GM19397 (cell line): ENCODE measurements at regions not wholly inside any gene's neighbourhood (a gene's known extent, or its start where the extent isn't known, plus 50 kb on each side); places are given as distances from the start of the nearest gene placed in this dataset.

Experiments
- ATAC-seq: cut with Tn5 transposase; IDR thresholded peaks from one replicate; pipeline ENCODE4 v1.9.1; 2021; ENCODE audit warnings: mild to moderate bottlenecking, moderate library complexity; ENCODE audit not compliant: unreplicated experiment

DNA sequence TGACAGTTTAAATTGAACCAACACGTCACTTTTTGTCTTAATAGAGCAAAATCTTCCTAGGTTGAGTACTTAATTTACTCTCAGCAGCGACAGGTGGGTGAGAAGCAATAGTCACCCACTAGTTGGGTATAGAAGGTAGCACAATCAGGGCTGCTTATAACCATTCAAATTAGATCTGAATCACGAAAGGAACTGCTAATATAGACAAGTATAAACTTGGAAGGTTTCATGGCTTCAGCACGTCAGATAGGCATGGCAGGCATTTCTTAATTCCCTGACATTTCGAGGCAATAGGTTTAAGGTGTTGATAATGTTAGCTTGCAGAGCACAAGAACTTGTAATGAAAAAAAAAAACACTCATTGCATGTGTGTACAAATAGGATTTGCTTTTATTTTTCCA, 853.4 kb downstream of the PCDH7 start:
- no peak for ATAC-seq

DNA sequence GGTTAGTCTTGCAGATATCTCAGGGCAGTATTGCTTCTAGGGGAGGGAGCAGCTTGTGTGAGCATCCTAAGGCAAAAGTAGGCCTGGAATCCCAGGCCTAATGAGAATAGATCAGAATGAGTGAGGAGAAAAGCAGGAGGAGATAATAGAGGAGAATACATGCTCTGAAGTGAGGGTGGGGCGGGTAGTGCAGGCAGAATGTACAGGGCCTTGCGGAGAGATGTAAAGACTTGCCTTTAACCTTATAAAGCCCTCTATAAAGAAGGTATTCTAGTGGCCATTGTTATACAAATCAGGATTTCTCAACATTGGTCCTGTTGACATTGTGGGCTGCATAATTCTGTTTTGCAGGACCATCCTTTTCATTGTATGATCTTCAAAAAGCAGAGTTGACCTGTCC, 855.3 kb downstream of the PCDH7 start:
- ATAC-seq, result no peak

DNA sequence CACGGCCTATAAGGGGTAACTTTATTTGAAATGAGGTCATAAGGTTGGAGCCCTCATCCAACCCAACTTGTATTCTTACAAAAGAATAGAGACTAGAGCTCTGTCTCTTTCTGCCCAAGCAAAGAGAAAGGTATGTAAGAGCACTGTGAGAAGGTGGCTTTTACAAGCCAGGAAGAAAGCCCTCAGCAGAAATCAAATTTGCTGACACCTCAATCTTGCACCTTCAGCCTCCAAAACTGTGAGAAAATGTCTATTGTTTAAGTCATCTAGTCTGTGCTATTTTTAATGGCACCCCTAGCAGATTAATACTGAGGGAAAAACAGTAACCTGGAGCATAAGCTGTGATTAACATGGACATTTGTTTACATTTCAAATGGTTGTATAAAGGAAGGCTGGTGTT, 860.7 kb downstream of the PCDH7 start:
- ATAC-seq, result no peak

DNA sequence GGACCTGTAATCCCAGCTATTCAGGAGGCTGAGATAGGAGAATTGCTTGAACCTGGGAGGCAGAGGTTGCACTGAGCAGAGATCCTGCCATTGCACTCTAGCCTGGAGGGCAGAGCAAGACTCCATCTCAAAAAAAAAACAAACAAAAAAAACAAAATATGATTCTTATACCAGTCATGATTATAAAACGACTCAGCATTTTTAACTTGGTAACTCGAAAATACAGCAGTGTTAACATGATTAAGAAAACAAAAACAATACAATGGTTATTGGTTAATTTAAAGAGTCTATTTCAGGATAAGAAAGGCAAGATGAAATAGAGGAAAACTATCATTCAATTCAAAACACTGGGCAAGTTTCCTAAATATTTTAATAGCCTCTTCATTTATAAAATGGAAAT, 865.3 kb downstream of the PCDH7 start:
- ATAC-seq, result no peak

DNA sequence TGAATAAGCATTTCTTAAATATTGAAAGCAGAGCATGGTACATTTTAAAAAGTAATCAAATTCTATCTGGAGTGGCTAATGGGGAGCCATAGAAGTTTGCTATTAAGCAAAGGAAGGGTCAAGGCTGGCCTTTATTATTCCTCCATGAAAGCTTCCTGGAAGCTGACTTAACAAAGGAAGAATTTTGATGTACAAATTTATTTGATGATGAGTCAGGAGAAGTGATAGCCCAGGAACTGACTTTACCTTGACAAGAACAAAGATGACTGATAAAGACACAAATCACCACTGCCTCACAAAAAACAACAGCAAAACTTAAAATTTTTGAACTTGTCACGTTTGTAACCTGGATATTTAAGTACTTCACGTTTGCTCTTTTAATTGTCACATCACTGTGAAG, 872.1 kb downstream of the PCDH7 start:
- no peak for ATAC-seq

DNA sequence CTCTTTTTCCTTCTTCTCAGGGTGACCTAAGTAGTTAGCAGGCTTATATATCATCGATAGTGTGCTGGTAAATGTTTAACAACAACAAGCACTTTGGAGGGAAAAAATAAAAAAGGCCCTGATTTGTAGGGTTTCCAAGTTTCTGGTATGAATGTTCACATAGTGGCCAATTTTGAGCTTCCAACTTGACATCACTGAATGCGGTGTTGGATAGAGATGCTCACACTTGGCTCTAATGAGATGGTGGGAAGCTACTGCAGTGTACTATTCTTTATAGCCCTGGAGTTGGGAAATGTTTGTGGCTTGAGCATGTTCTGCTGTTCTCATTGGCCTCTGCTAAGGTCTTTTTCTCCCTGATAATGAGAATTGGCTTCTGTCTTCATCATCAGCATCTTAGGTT, 875.3 kb downstream of the PCDH7 start:
- ATAC-seq, result no peak

DNA sequence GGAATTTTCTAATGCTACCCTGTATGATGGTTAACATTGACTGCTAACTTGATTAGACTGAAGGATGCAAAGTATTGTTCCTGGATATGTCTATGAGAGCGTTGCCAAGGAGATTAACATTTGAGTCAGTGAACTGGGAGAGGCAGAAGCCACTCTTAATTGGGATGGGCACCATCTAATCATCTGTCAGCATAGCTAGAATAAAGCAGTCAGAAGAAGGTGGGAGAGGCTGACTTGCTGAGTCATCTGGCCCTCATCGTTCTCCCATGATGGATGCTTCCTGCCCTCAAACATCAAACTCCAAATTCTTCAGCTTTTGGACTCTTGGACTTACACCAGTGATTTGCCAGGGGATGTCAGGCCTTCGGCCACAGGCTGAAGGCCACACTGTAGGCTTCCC, 878.5 kb downstream of the PCDH7 start:
- ATAC-seq, result no peak

DNA sequence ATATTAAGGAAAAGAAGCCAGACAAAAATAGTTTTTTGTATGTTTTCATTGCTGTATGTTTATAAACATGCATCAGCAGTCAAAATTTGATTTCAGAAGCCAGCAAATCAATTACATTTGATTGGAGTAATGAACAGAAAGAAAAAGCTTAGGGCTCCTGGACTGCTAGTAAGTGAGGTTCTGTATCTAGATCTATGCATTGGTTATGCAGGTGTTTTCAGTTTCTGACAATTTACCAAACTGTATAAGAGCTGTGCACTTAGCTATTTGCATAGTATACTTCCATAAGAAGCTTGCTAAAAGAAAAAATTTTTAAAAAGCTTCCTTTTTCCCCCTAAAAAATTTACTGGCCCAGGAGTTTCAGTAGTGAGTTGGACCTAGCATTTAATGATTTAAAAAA, 881.6 kb downstream of the PCDH7 start:
- no peak for ATAC-seq

DNA sequence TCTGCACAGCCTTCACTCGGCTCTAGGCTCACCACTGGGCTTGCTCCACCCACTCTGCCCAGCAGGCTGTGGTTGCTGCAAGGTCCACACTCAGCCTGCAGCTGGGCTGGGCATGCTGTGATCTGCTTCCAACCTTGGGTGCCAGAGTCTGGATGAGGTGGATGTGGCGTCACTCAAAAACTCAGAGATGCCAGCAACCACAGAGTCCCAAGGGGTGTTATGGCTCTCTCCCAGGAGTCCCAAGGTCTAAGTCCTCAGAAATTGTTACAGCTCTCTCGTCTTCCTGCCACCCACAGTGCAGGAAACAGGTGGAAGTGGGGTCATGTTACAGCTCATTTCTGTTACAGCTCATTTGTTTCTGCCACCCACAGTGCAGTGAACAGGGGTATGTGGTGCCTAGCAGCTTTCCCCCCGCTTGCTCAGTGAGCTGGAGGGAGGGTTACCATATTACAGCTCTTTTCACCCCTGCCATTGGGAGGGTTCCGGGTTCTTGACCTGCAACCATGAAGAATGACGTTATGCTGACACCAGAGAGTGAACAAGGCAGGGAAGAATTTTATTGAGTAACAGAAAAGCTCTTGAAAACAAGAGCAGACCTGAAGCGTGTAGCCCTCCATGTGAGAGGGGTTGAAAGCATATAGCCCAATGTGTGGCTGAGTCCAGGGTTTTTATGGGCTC, 893.9 kb downstream of the PCDH7 start:
- no peak for ATAC-seq

DNA sequence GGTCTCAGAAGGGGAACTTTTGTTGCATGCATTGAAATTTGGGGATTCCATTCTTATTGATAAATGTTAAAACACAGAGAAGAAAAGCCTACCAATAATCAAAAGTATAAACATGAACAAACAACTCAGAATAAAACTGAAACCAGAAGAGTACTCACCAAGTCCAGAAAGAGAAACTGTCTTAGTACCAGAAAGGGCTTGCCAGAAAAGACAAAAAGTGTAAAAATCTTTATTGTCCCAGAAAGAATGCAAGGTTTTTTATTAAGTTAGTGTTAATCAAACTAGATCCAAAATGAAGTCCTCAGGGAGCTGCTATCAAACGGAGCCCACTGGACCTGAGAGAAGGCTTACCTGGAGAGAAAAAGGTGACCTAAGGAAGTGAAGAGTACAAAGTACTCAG, 897.5 kb downstream of the PCDH7 start:
- ATAC-seq, result no peak

DNA sequence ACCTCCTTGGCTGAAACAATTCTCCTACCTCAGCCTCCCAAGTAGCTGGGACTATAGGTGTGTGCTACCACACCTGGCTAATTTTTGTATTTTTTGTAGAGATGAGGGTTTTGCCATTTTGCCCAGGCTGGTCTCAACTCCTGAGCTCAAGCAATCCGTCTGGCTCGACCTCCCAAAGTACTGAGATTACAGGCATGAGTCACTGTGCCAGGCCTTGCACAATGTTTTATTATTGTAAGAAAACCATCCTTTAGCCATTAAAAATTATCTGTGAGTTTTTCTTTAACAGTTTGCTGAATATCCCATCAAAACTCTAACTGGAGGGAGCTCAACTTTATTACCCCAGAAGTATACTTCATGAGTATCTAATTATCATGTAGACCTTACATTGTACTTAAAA, 900.3 kb downstream of the PCDH7 start:
- ATAC-seq, result no peak

DNA sequence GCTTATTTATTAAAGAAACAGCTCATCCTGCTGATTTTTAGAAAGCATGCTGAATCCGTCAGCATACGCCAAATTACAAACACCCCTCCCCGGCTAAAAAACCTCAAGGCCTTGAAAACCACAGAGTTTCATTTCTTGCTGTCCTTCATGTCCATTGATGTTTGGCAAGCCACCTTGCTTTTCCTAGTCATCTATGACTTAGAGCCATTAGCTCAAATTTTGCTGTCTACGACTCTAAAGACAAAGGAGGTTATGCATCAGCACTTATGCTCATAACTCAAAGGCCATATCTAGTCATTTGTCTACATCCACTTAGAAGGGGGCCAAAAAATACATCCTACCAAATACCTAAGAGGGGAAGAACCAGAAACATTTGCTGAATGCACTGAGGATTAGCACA, 925.1 kb downstream of the PCDH7 start:
- no peak for ATAC-seq

DNA sequence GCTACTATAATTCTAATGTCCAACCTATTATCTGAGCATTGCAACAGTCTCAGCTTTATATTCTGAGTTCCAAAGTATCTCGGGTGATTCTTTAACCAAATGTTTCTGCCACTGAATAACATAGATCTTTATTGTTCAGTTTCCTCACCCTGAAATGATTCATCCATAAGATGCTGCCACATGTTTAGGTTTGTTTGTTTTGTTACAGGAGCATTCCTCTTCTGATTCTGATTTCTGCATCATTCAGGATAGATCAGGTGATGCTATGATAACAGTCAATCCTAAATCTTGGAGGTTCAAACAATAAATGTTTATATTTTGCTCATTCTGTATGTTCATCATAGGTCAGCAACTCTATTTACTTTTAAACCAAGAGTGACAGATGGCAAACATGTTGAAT, 927.6 kb downstream of the PCDH7 start:
- no peak for ATAC-seq

DNA sequence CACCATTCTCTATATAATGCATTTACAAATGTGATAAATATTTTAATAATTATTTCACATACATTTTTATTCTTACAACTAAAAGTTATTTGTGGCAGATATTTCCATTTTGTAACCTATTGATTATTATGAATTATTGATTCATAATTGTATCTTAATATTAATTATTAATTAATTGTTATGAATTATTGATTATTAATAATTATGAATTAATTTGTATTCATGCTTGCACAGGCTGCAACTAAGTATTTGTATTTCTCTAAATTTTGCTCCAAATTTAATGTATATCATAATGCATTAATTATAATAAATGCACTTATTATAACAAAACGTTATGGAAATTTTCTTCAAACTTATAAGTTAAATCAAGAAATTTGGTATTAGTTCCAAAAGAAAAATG, 929.7 kb downstream of the PCDH7 start:
- ATAC-seq, result no peak

DNA sequence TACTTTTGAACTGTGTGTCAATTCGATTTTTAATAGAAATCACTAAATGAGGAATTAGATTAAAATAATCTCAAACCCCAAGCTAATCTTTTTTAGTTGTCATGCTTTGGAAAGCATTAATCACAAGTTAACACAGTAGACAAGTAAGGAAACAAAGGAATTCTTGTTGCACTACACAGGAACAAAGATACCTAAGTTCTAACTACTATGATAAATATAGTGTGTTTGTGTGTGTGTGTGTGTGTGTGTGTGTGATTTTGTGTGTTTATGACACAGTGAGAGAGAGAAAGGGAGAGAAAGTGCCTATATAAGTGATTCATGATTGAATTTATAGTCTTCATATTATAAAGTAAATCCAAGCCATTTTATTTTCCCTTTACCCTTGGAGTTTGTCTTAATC, 931.4 kb downstream of the PCDH7 start:
- ATAC-seq, result no peak

DNA sequence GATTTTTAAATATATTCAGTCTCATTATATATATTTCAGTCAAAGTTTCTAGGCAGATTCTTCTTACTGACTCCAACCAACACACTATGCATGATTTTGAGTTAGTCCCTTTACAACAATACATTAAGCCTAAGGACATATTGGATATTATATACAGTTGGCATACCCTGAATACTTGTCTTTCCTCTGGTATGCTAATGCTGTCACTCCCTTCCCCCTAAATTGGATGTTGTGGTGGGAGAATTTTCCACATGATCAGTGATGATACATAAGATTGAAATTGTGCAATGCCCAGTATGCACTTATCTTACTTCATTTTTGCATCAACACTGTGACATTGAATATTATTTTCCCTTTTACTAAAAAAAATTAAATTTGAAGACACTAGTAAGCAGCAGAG, 935.2 kb downstream of the PCDH7 start:
- no peak for ATAC-seq

DNA sequence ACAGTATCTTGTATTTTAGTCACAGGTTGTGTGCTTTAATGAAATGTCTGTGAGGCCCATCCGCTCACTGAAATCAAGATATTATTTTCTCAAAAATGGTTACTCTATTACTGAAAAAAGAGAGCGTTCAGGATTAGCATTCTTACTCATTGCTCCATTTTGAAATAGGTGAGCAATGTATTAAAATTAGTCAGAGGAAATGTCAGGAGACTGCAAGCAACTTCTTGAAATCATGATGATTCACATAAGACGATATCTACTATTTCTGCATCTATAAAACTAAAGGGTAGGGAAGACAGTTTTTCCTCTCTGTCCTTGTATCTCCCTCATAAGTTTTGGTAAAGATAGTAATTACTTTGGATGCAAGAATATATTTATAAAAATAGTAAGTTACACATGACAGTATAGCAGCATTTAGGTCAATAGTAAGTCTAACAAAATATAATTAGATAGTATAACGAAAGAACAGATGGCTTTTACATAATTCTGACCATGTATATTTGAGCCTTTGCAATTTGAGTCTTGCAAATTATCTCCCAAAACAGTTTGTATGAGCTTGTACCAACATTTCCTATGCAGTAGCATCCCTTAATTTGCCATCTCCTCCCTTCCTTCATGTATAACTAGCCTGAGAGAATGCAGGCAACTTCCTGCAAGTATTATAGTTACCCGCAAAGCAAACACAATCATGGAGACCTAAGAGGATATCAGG, 937.8 kb downstream of the PCDH7 start:
- ATAC-seq, result no peak

DNA sequence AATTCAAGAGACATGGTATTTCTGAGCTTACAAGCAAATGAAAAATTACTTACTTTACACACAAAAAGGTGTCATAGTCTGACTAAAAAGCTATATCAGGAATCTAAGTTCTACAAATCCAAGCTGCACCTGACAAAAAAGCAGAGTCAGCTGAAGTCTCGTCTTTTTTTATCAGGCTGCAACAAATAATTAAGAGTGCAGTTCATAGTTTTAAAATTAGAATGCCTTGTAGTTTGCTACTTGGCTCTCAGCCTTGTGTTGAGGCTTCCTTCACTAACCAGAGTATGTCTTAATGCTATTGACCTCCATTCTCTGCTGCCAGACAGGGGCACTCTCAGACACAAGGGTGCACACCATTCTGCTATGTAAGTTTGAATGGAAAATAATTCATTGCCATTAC, 940.7 kb downstream of the PCDH7 start:
- no peak for ATAC-seq

DNA sequence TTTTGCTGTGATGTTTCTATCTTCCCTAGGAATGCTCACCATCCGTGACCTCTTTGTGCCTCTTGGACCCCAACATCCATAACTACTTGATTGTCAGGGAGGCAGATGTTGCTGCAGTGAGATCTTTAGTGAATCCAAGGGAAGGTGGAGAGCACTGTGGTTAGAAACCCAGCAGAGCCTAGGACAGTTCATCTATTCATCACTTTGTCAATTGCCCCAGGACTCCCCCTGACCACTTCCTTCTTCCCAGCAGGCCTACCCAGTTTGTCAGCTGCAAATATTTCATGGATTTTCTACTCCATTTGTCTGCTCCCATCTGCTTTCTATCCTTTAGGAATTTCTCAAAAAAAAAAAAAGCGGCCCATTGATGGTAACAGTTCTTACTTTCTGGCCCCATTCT, 942.8 kb downstream of the PCDH7 start:
- ATAC-seq, result no peak

DNA sequence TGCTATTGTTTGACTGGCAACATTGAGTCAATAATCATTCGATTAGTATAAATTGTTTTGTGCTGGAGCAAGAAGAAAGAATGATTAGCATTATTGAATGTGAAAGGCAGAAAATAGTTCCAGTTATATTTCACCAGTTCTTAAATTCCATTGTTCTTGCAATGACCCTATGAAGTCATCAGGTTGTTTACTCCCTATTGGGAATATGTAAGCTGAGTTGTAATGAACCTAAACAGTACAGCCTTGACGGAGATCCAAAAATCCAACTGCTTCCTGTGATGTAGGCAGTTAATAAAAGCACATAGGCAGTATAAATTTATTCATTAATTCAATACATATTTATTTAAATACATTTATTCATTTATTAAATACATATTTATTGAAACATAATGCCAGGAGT, 947.5 kb downstream of the PCDH7 start:
- ATAC-seq, result no peak

DNA sequence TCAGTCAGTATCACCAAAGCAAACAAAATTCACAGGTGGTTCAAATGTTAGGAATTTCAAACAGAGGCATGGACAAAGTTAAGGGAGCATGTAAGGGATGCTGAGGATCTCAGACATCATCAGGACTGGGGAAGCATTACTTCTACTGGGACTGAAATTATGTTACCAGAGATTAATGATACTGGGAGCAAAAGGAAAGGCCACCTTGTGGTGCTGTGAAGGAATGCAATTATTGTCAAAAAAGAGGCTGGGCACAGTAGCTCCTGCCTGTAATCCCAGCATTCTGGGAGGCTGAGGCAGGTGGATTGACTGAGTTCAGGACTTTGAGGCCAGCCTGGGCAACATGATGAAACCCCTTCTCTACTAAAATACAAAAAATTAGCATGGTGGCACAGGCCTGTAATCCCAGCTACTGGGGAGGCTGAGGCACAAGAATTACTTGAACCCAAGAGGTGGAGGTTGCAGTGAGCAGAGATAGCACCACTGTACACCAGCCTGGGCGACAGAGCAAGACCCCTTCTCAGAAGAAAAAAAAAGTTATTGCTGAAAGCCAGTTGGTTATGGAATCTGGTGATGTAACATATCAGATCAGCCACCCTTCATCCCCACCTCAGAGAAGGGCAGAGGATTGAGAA, 954.3 kb downstream of the PCDH7 start:
- no peak for ATAC-seq

DNA sequence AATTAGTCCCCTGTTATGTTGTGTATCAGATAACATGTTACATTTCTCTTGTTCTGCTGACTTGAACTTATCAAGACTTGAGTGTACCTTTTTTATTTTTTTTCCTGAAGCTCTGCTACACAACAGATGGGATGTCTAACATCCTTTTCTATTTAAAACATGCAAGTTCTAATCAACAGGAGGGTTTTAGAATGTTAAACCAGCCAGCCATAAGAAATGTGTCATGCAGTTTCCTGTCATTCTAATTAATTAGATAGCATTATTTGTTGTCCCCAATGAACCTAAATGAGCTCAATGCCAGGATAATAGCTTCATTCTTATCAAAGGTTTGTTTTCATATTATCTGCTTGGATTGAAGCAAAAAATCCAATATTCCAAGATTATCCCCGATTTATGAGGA, 958.2 kb downstream of the PCDH7 start:
- no peak for ATAC-seq

DNA sequence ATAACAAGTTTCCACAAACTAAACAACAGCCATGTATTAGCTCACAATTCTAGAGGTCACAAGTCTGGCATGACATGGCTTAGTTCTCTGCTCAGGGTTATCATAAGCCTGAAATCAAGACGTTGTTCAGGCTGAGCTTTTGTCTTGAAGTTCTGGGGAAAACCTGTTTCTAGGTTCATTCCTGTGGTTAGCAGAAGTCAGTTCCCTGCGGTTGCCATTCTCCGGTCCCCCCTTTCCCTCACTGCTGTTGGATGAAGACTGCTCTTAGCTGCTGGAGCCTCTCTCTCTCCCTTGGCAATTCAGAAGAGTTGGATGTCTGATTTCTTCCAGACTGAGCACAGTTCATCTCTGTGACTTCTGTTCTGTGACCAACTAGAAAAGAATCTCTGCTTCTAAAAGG, 962.6 kb downstream of the PCDH7 start:
- no peak for ATAC-seq
